Breast epithelium (tissue), 3 donors: ENCODE measurements at regions not wholly inside any gene's neighbourhood (a gene's known extent, or its start where the extent isn't known, plus 50 kb on each side); places are given as distances from the start of the nearest gene placed in this dataset.

Source experiments
- CTCF ChIP-seq, 3 donors: fragments of 450-650 bp; IDR thresholded peaks; one replicate each; pipeline ENCODE4 v1.5.1; 2016 to 2017; ENCODE audit warnings: antibody characterized with exemption in 3 of 3, mild to moderate bottlenecking in 3 of 3, moderate library complexity in 3 of 3
- POLR2A ChIP-seq: fragments of 450-650 bp; IDR thresholded peaks from one replicate; pipeline ENCODE4 v1.6.1; 2016; ENCODE audit warnings: antibody characterized with exemption, mild to moderate bottlenecking, moderate library complexity
- POLR2AphosphoS5 ChIP-seq, 3 donors: sonication (generic); formaldehyde crosslinking; IDR thresholded peaks; one replicate each; pipeline ENCODE4 v1.6.1; 2017; ENCODE audit warnings: antibody characterized with exemption in 3 of 3

- TF ChIP-seq CTCF (IDR thresholded peaks at IDR 0.05) (no peak), POLR2A (no peak), POLR2AphosphoS5 (IDR thresholded peaks at IDR 0.05) (no peak)
Measured at GRCh38 chr1:58854576-58854975, 70.7 kb upstream of the JUN start.
